ENCODE measurements at regions not wholly inside any gene's neighbourhood (a gene's known extent, or its start where the extent isn't known, plus 50 kb on each side); places are given as distances from the start of the nearest gene placed in this dataset.

DNA sequence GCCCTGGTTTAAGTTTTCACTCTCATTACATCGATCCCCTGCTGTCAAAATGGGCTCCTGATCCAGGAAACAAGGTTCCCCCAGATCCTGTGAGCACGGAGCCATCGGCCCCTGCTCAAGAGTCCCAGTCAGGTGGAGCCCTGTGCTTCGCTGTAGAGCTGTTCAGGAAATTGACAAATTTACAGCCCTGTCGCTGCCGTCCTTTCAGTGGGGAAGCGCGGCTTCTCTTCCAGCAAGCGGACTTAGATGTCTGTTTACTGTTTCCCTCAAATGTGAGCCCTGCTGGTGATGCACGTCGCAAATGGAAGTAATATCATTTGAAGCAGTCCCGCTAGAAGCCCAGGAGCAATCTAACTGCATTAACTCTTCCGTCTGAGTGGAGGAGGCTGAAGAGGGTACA, 760.9 kb upstream of the WWC1 start:
- peaks cover 0 to 3% (median 0%) of the 10 kb centered on the region in 3 donors for H3K27me3 Mint-ChIP-seq (ENCODE audit: low read depth in 3 of 3)
- DNase-seq = no peak
- Histone ChIP-seq H3K27me3 (ENCODE audit: control insufficient read depth in 2 of 2, insufficient read depth in 2 of 2, low read length in 2 of 2) (no peaks in the 10 kb centered on the region), H3K4me3 (replicated peaks in 1 of 3; ENCODE audit: low read depth in 2 of 3, low read length in 3 of 3) (no peak overlapping the region), H3K36me3 (replicated peaks in 1 of 2; ENCODE audit: control insufficient read depth in 1 of 2, insufficient read depth in 2 of 2, low read length in 2 of 2) (no peaks in the 10 kb centered on the region), H3K9ac (ENCODE audit: insufficient read depth, low read length, poor library complexity, severe bottlenecking) (no peak overlapping the region), H4K20me1 (ENCODE audit: insufficient read depth, low read length) (no peaks in the 10 kb centered on the region), H3K27ac (ENCODE audit: low read depth in 1 of 2, low read length in 2 of 2) (no peak overlapping the region), H2AFZ (ENCODE audit: insufficient read depth, low read depth, low read length, poor library complexity, severe bottlenecking) (no peak overlapping the region), H3K4me2 (replicated peaks; ENCODE audit: extremely low read depth, low read length, poor library complexity, severe bottlenecking) (no peak overlapping the region), H3K4me1 (ENCODE audit: control insufficient read depth in 1 of 2, insufficient read depth in 2 of 2, low read length in 2 of 2) (no peaks in the 10 kb centered on the region), H3K9me3 (replicated peaks in 1 of 2; ENCODE audit: control insufficient read depth in 1 of 2, insufficient read depth in 1 of 2, low read length in 2 of 2) (no peaks in the 10 kb centered on the region), H3K79me2 (ENCODE audit: insufficient read depth, low read length) (no peaks in the 10 kb centered on the region)
- H3K36me3 Mint-ChIP-seq = no peaks in the 10 kb centered on the region
- TF ChIP-seq, protein P1, sequence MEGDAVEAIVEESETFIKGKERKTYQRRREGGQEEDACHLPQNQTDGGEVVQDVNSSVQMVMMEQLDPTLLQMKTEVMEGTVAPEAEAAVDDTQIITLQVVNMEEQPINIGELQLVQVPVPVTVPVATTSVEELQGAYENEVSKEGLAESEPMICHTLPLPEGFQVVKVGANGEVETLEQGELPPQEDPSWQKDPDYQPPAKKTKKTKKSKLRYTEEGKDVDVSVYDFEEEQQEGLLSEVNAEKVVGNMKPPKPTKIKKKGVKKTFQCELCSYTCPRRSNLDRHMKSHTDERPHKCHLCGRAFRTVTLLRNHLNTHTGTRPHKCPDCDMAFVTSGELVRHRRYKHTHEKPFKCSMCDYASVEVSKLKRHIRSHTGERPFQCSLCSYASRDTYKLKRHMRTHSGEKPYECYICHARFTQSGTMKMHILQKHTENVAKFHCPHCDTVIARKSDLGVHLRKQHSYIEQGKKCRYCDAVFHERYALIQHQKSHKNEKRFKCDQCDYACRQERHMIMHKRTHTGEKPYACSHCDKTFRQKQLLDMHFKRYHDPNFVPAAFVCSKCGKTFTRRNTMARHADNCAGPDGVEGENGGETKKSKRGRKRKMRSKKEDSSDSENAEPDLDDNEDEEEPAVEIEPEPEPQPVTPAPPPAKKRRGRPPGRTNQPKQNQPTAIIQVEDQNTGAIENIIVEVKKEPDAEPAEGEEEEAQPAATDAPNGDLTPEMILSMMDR (IDR thresholded peaks at IDR 0.05) = no peak
- no peaks in the 10 kb centered on the region for H3K4me1 Mint-ChIP-seq
- no peak overlapping the region for H3K27ac Mint-ChIP-seq
- no peak overlapping the region for H3K4me3 Mint-ChIP-seq
- peaks cover 0 to 4% (median 0%) of the 10 kb centered on the region in 7 donors for H3K9me3 Mint-ChIP-seq
- intact Hi-C loops (cut with micrococcal nuclease) = no loop called here
- WGBS (ENCODE audit: insufficient coverage) = 35% methylated on average over 8 of the region's 13 CpGs

DNA sequence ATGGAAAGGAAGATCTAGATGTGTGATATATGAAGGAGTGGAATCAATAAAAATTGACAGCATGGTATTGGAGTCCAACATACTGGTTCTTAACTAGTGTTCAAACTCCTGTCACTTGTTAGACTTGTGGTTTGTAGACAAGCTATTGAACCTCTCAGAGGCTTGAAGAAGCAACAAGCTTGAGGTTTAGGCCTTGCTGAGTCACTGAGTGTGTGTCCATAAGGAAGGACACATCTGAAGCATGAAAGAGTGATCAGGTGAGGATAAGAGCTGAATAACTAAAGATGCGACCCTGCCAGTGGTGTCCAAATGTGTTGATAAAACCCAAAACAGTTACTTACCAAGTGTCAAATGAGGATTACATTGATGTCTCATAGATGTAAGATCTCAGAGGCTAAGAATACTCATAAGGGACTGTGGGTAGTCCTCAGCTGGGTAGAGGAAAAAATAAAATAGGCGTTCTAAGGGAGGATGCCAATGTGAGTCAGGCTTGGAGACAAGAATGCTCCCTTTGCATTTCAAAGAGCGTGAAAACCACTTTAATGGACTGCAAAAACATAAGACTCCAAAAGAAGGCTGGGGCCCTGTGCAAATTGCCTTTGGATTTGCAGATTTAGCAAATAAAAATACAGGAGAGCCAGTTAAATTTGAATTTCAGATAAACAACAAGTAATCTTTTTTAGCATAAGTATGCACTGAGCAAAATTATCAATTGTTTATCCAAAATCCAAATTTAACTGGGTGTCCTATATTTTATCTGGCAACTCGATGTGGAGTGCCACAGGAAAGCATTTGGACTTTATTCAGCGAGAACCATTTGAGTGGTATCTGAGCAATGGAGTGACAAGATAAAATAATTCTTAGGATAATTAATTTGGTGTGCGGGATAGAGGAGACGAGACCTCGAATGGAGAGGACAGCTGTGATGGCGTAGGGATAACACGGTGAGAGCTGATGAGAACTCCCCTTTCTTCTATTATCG, 757.3 kb upstream of the WWC1 start:
- Histone ChIP-seq H3K9me3 (replicated peaks in 1 of 2; ENCODE audit: control insufficient read depth in 1 of 2, insufficient read depth in 1 of 2, low read length in 2 of 2) (no peaks in the 10 kb centered on the region), H3K9ac (ENCODE audit: insufficient read depth, low read length, poor library complexity, severe bottlenecking) (no peak overlapping the region), H3K4me3 (replicated peaks in 1 of 3; ENCODE audit: low read depth in 2 of 3, low read length in 3 of 3) (no peak overlapping the region), H3K36me3 (replicated peaks in 1 of 2; ENCODE audit: control insufficient read depth in 1 of 2, insufficient read depth in 2 of 2, low read length in 2 of 2) (no peaks in the 10 kb centered on the region), H4K20me1 (ENCODE audit: insufficient read depth, low read length) (no peaks in the 10 kb centered on the region), H3K27ac (ENCODE audit: low read depth in 1 of 2, low read length in 2 of 2) (no peak overlapping the region), H2AFZ (ENCODE audit: insufficient read depth, low read depth, low read length, poor library complexity, severe bottlenecking) (no peak overlapping the region), H3K27me3 (ENCODE audit: control insufficient read depth in 2 of 2, insufficient read depth in 2 of 2, low read length in 2 of 2) (no peaks in the 10 kb centered on the region), H3K4me1 (ENCODE audit: control insufficient read depth in 1 of 2, insufficient read depth in 2 of 2, low read length in 2 of 2) (no peaks in the 10 kb centered on the region), H3K4me2 (replicated peaks; ENCODE audit: extremely low read depth, low read length, poor library complexity, severe bottlenecking) (no peak overlapping the region), H3K79me2 (ENCODE audit: insufficient read depth, low read length) (no peaks in the 10 kb centered on the region)
- peaks cover 0 to 3% (median 0%) of the 10 kb centered on the region in 3 donors for H3K27me3 Mint-ChIP-seq (ENCODE audit: low read depth in 3 of 3)
- H3K27ac Mint-ChIP-seq = no peak overlapping the region
- intact Hi-C loops (cut with micrococcal nuclease) = no loop called here
- WGBS (ENCODE audit: insufficient coverage) = 80% methylated on average over 8 of the region's 11 CpGs
- no peaks in the 10 kb centered on the region for H3K36me3 Mint-ChIP-seq
- no peak for DNase-seq
- TF ChIP-seq, protein P1 (IDR thresholded peaks at IDR 0.05) = no peak
- H3K9me3 Mint-ChIP-seq = peaks cover 0 to 4% (median 1%) of the 10 kb centered on the region in 7 donors
- H3K4me3 Mint-ChIP-seq = no peak overlapping the region
- H3K4me1 Mint-ChIP-seq = no peaks in the 10 kb centered on the region

Measured in CD14-positive monocyte (primary cell).